ENCODE measurements at regions not wholly inside any gene's neighbourhood (a gene's known extent, or its start where the extent isn't known, plus 50 kb on each side); places are given as distances from the start of the nearest gene placed in this dataset.

- no peak for TF ChIP-seq CTCF (IDR thresholded peaks at IDR 0.05; ENCODE audit: unreplicated experiment)
These were observed 308.2 kb upstream of the PRR16 start for GRCh38 chr5:120155873-120156272.

GRCh38 chr5:120158211-120158610, 305.9 kb upstream of the PRR16 start:
- H3K9me3 Mint-ChIP-seq: no peaks in the 10 kb centered on the region
- H3K4me3 Mint-ChIP-seq: no peak overlapping the region
- no peaks in the 10 kb centered on the region for H3K36me3 Mint-ChIP-seq
- H3K27ac Mint-ChIP-seq: no peak overlapping the region
- no peaks in the 10 kb centered on the region for H3K4me1 Mint-ChIP-seq
- DNase-seq (ENCODE audit: low spot score in 2 of 2, unreplicated experiment in 2 of 2): no peak
- no peak for TF ChIP-seq CTCF (IDR thresholded peaks at IDR 0.05; ENCODE audit: unreplicated experiment)
- no peaks in the 10 kb centered on the region for H3K27me3 Mint-ChIP-seq (ENCODE audit: low read depth)

More at GRCh38 chr5:120155873-120156272, 308.2 kb upstream of the PRR16 start:
- Mint-ChIP-seq H3K36me3 (no peaks in the 10 kb centered on the region), H3K4me1 (no peaks in the 10 kb centered on the region), H3K9me3 (no peaks in the 10 kb centered on the region), H3K27me3 (ENCODE audit: low read depth) (no peaks in the 10 kb centered on the region), H3K27ac (no peak overlapping the region), H3K4me3 (no peak overlapping the region)
- no peak for DNase-seq (ENCODE audit: low spot score in 2 of 2, unreplicated experiment in 2 of 2)

GRCh38 chr5:120159155-120159554, 304.9 kb upstream of the PRR16 start:
- Mint-ChIP-seq H3K4me1 (peaks cover 3% of the 10 kb centered on the region), H3K27me3 (ENCODE audit: low read depth) (no peaks in the 10 kb centered on the region), H3K27ac (no peak overlapping the region), H3K36me3 (no peaks in the 10 kb centered on the region), H3K9me3 (no peaks in the 10 kb centered on the region), H3K4me3 (no peak overlapping the region)
- TF ChIP-seq CTCF (IDR thresholded peaks at IDR 0.05; ENCODE audit: unreplicated experiment): no peak
- no peak for DNase-seq (ENCODE audit: low spot score in 2 of 2, unreplicated experiment in 2 of 2)

- TF ChIP-seq CTCF (IDR thresholded peaks at IDR 0.05; ENCODE audit: unreplicated experiment): no peak
- peaks cover 6% of the 10 kb centered on the region for H3K4me1 Mint-ChIP-seq
- H3K27ac Mint-ChIP-seq: no peak overlapping the region
- H3K36me3 Mint-ChIP-seq: no peaks in the 10 kb centered on the region
- no peaks in the 10 kb centered on the region for H3K27me3 Mint-ChIP-seq (ENCODE audit: low read depth)
- H3K4me3 Mint-ChIP-seq: no peak overlapping the region
- no peaks in the 10 kb centered on the region for H3K9me3 Mint-ChIP-seq
- DNase-seq (ENCODE audit: low spot score in 2 of 2, unreplicated experiment in 2 of 2): no peak
These were observed 303.8 kb upstream of the PRR16 start for GRCh38 chr5:120160124-120160895.

- no peaks in the 10 kb centered on the region for H3K36me3 Mint-ChIP-seq
- H3K4me3 Mint-ChIP-seq: no peak overlapping the region
- no peak for TF ChIP-seq CTCF (IDR thresholded peaks at IDR 0.05; ENCODE audit: unreplicated experiment)
- H3K9me3 Mint-ChIP-seq: no peaks in the 10 kb centered on the region
- H3K4me1 Mint-ChIP-seq: peaks cover 6% of the 10 kb centered on the region
- H3K27ac Mint-ChIP-seq: no peak overlapping the region
- H3K27me3 Mint-ChIP-seq (ENCODE audit: low read depth): no peaks in the 10 kb centered on the region
- DNase-seq (ENCODE audit: low spot score in 2 of 2, unreplicated experiment in 2 of 2): no peak
These were observed 301.8 kb upstream of the PRR16 start for GRCh38 chr5:120162321-120162720.
